HUES6 (cell line): ENCODE measurements at regions not wholly inside any gene's neighbourhood (a gene's known extent, or its start where the extent isn't known, plus 50 kb on each side); places are given as distances from the start of the nearest gene placed in this dataset.

ENCODE experiments used
- H3K27ac ChIP-seq: 2 replicates; pipeline ENCODE4 v1.7.0; 2013; ENCODE audit warnings: low read depth, mild to moderate bottlenecking, low read length, inconsistent platforms
- H3K27me3 ChIP-seq: 2 replicates; pipeline ENCODE4 v1.6.1; 2013; ENCODE audit warnings: low read length; ENCODE audit not compliant: control insufficient read depth, insufficient read depth
- H3K36me3 ChIP-seq: 2 replicates; pipeline ENCODE4 v1.6.1; 2013; ENCODE audit warnings: low read length; ENCODE audit not compliant: control insufficient read depth, insufficient read depth
- H3K4me1 ChIP-seq: 2 replicates; pipeline ENCODE4 v1.6.1; 2013; ENCODE audit warnings: low read length; ENCODE audit not compliant: control insufficient read depth, insufficient read depth
- H3K4me3 ChIP-seq: 2 replicates; pipeline ENCODE4 v1.5.1; 2013; ENCODE audit warnings: low read depth, low read length
- H3K9ac ChIP-seq: one replicate; pipeline ENCODE4 v1.6.1; 2013; ENCODE audit warnings: mild to moderate bottlenecking, low read length
- H3K9me3 ChIP-seq: 2 replicates; pipeline ENCODE4 v1.6.1; 2013; ENCODE audit warnings: low read depth, low read length; ENCODE audit not compliant: control insufficient read depth, insufficient read depth

- Histone ChIP-seq H3K4me1 (peaks cover 17% of the 10 kb centered on the region; the same call in 1 of the 2 replicates), H3K36me3 (no peaks in the 10 kb centered on the region), H3K27me3 (0 out of 2 replicates have a peak, but pooled peaks cover 2% of the 10 kb centered on the region), H3K9me3 (no peaks in the 10 kb centered on the region), H3K4me3 (no peak overlapping the region), H3K9ac (no peak overlapping the region), H3K27ac (no peak overlapping the region)
Observed at GRCh38 chr1:29956349-29957030, 720.2 kb downstream of the PTPRU start.

- no peaks in the 10 kb centered on the region for H3K36me3 ChIP-seq
- 0 out of 2 replicates have a peak, but pooled peaks cover 2% of the 10 kb centered on the region for H3K27me3 ChIP-seq
- 0 out of 2 replicates have a peak, but pooled peaks cover 5% of the 10 kb centered on the region for H3K9me3 ChIP-seq
- H3K4me1 ChIP-seq, result 0 out of 2 replicates have a peak, but pooled peaks cover 6% of the 10 kb centered on the region
- H3K27ac ChIP-seq, result no peak overlapping the region
- no peak overlapping the region for H3K4me3 ChIP-seq
- H3K9ac ChIP-seq, result no peak overlapping the region
Observed at GRCh38 chr1:29954591-29954990, 718.3 kb downstream of the PTPRU start.

- H3K36me3 ChIP-seq, result no peaks in the 10 kb centered on the region
- 0 out of 2 replicates have a peak, but pooled peaks cover 5% of the 10 kb centered on the region for H3K9me3 ChIP-seq
- H3K9ac ChIP-seq, result no peak overlapping the region
- H3K27ac ChIP-seq, result no peak overlapping the region
- H3K4me3 ChIP-seq, result no peak overlapping the region
- 0 out of 2 replicates have a peak, but pooled peaks cover 6% of the 10 kb centered on the region for H3K4me1 ChIP-seq
- 0 out of 2 replicates have a peak, but pooled peaks cover 2% of the 10 kb centered on the region for H3K27me3 ChIP-seq
Observed at GRCh38 chr1:29953961-29954360, 717.6 kb downstream of the PTPRU start.

- Histone ChIP-seq H3K27me3 (no peaks in the 10 kb centered on the region), H3K4me3 (no peak overlapping the region), H3K9ac (no peak overlapping the region), H3K36me3 (no peaks in the 10 kb centered on the region), H3K27ac (no peak overlapping the region), H3K4me1 (peaks cover 23% of the 10 kb centered on the region), H3K9me3 (0 out of 2 replicates have a peak, but pooled peaks cover 5% of the 10 kb centered on the region)
Observed at GRCh38 chr1:29949676-29950075, 713.4 kb downstream of the PTPRU start.

GRCh38 chr1:29948581-29948980, 712.3 kb downstream of the PTPRU start:
- 0 out of 2 replicates have a peak, but pooled peaks cover 5% of the 10 kb centered on the region for H3K9me3 ChIP-seq
- H3K4me1 ChIP-seq, result peaks cover 25% of the 10 kb centered on the region

GRCh38 chr1:29946057-29946456, 709.7 kb downstream of the PTPRU start:
- Histone ChIP-seq H3K9ac (no peak overlapping the region), H3K4me1 (peaks cover 25% of the 10 kb centered on the region), H3K36me3 (no peaks in the 10 kb centered on the region), H3K27me3 (no peaks in the 10 kb centered on the region), H3K4me3 (no peak overlapping the region), H3K27ac (no peak overlapping the region), H3K9me3 (0 out of 2 replicates have a peak, but pooled peaks cover 5% of the 10 kb centered on the region)

More at GRCh38 chr1:29948581-29948980, 712.3 kb downstream of the PTPRU start:
- Histone ChIP-seq H3K27me3 (no peaks in the 10 kb centered on the region), H3K4me3 (no peak overlapping the region), H3K36me3 (no peaks in the 10 kb centered on the region), H3K27ac (no peak overlapping the region), H3K9ac (no peak overlapping the region)

GRCh38 chr1:29945426-29945825, 709.1 kb downstream of the PTPRU start:
- Histone ChIP-seq H3K36me3 (no peaks in the 10 kb centered on the region), H3K4me1 (peaks cover 25% of the 10 kb centered on the region), H3K9ac (no peak overlapping the region), H3K27me3 (no peaks in the 10 kb centered on the region), H3K9me3 (no peaks in the 10 kb centered on the region), H3K27ac (no peak overlapping the region), H3K4me3 (no peak overlapping the region)

GRCh38 chr1:29944253-29944905, 708.1 kb downstream of the PTPRU start:
- no peaks in the 10 kb centered on the region for H3K27me3 ChIP-seq
- no peak overlapping the region for H3K27ac ChIP-seq
- H3K9ac ChIP-seq, result no peak overlapping the region
- no peaks in the 10 kb centered on the region for H3K9me3 ChIP-seq
- H3K36me3 ChIP-seq, result no peaks in the 10 kb centered on the region
- H3K4me1 ChIP-seq, result peaks cover 25% of the 10 kb centered on the region
- no peak overlapping the region for H3K4me3 ChIP-seq

GRCh38 chr1:29943034-29943433, 706.7 kb downstream of the PTPRU start:
- Histone ChIP-seq H3K4me3 (no peak overlapping the region), H3K9ac (no peak overlapping the region), H3K4me1 (peaks cover 25% of the 10 kb centered on the region), H3K27ac (no peak overlapping the region), H3K36me3 (no peaks in the 10 kb centered on the region), H3K27me3 (no peaks in the 10 kb centered on the region), H3K9me3 (no peaks in the 10 kb centered on the region)

- H3K9me3 ChIP-seq, result no peaks in the 10 kb centered on the region
- no peaks in the 10 kb centered on the region for H3K36me3 ChIP-seq
- H3K9ac ChIP-seq, result no peak overlapping the region
- H3K27me3 ChIP-seq, result no peaks in the 10 kb centered on the region
- H3K4me1 ChIP-seq, result peaks cover 5% of the 10 kb centered on the region; the same call in 1 of the 2 replicates
- H3K27ac ChIP-seq, result no peak overlapping the region
- H3K4me3 ChIP-seq, result no peak overlapping the region
Observed at GRCh38 chr1:29939079-29939478, 702.8 kb downstream of the PTPRU start.

GRCh38 chr1:29937356-29937755, 701.0 kb downstream of the PTPRU start:
- H3K9ac ChIP-seq, result no peak overlapping the region
- peaks cover 12% of the 10 kb centered on the region; the same call in 1 of the 2 replicates for H3K4me1 ChIP-seq
- no peaks in the 10 kb centered on the region for H3K27me3 ChIP-seq
- H3K27ac ChIP-seq, result no peak overlapping the region
- H3K4me3 ChIP-seq, result no peak overlapping the region
- no peaks in the 10 kb centered on the region for H3K36me3 ChIP-seq
- H3K9me3 ChIP-seq, result no peaks in the 10 kb centered on the region
